ENCODE measurements at regions not wholly inside any gene's neighbourhood (a gene's known extent, or its start where the extent isn't known, plus 50 kb on each side); places are given as distances from the start of the nearest gene placed in this dataset.

GRCh38 chr10:6769704-6770417 lies 189.8 kb upstream of the PRKCQ start:
- no peaks in the 10 kb centered on the region for H3K4me1 ChIP-seq (ENCODE audit: insufficient read depth, low read length)
- no peak overlapping the region for H3K4me3 ChIP-seq (ENCODE audit: insufficient read depth, low read length)
- TF ChIP-seq CTCF (IDR thresholded peaks at IDR 0.05; ENCODE audit: extremely low read depth, low read depth, low read length) = no peak
- H3K27ac ChIP-seq (ENCODE audit: low read depth, low read length) = no peak overlapping the region
- no peaks in the 10 kb centered on the region for H3K36me3 ChIP-seq (ENCODE audit: insufficient read depth, low read length)
- peaks cover 3% of the 10 kb centered on the region for H3K9me3 ChIP-seq (ENCODE audit: low read depth, low read length)
- H2AFZ ChIP-seq (ENCODE audit: low read length) = no peak overlapping the region
- no peaks in the 10 kb centered on the region for H3K79me2 ChIP-seq (ENCODE audit: insufficient read depth, low read length)
- H3K4me2 ChIP-seq (ENCODE audit: insufficient read depth, low read length) = no peak overlapping the region
- H4K20me1 ChIP-seq (ENCODE audit: insufficient read depth, low read length) = no peaks in the 10 kb centered on the region
- no peak for DNase-seq (ENCODE audit: insufficient read length, low spot score, missing footprints)
- no peaks in the 10 kb centered on the region for H3K27me3 ChIP-seq (ENCODE audit: insufficient read depth, low read length)

GRCh38 chr10:6766131-6766801 lies 186.2 kb upstream of the PRKCQ start:
- Histone ChIP-seq H4K20me1 (ENCODE audit: insufficient read depth, low read length) (no peaks in the 10 kb centered on the region), H3K4me2 (ENCODE audit: insufficient read depth, low read length) (peak overlapping the region; percentile 64), H3K27me3 (ENCODE audit: insufficient read depth, low read length) (no peaks in the 10 kb centered on the region), H3K36me3 (ENCODE audit: insufficient read depth, low read length) (no peaks in the 10 kb centered on the region), H3K9me3 (ENCODE audit: low read depth, low read length) (peaks cover 3% of the 10 kb centered on the region), H3K4me3 (ENCODE audit: insufficient read depth, low read length) (peak overlapping the region; percentile 44), H3K27ac (ENCODE audit: low read depth, low read length) (no peak overlapping the region), H3K4me1 (ENCODE audit: insufficient read depth, low read length) (no peaks in the 10 kb centered on the region), H3K79me2 (ENCODE audit: insufficient read depth, low read length) (no peaks in the 10 kb centered on the region), H2AFZ (ENCODE audit: low read length) (peak overlapping the region; percentile 11)
- no peak for DNase-seq (ENCODE audit: insufficient read length, low spot score, missing footprints)
- TF ChIP-seq CTCF (IDR thresholded peaks at IDR 0.05; ENCODE audit: extremely low read depth, low read depth, low read length) = no peak

GRCh38 chr10:6763423-6763822 lies 183.3 kb upstream of the PRKCQ start:
- no peaks in the 10 kb centered on the region for H3K4me1 ChIP-seq (ENCODE audit: insufficient read depth, low read length)
- DNase-seq (ENCODE audit: insufficient read length, low spot score, missing footprints) = no peak
- H3K9me3 ChIP-seq (ENCODE audit: low read depth, low read length) = no peaks in the 10 kb centered on the region
- H2AFZ ChIP-seq (ENCODE audit: low read length) = peak overlapping the region; percentile 15
- H3K36me3 ChIP-seq (ENCODE audit: insufficient read depth, low read length) = no peaks in the 10 kb centered on the region
- H3K4me2 ChIP-seq (ENCODE audit: insufficient read depth, low read length) = no peak overlapping the region
- H3K27me3 ChIP-seq (ENCODE audit: insufficient read depth, low read length) = peaks cover 1% of the 10 kb centered on the region
- no peaks in the 10 kb centered on the region for H4K20me1 ChIP-seq (ENCODE audit: insufficient read depth, low read length)
- TF ChIP-seq CTCF (IDR thresholded peaks at IDR 0.05; ENCODE audit: extremely low read depth, low read depth, low read length) = no peak
- no peak overlapping the region for H3K27ac ChIP-seq (ENCODE audit: low read depth, low read length)
- no peak overlapping the region for H3K4me3 ChIP-seq (ENCODE audit: insufficient read depth, low read length)
- H3K79me2 ChIP-seq (ENCODE audit: insufficient read depth, low read length) = no peaks in the 10 kb centered on the region

GRCh38 chr10:6763001-6763400 lies 182.9 kb upstream of the PRKCQ start:
- Histone ChIP-seq H3K27ac (ENCODE audit: low read depth, low read length) (no peak overlapping the region), H4K20me1 (ENCODE audit: insufficient read depth, low read length) (no peaks in the 10 kb centered on the region)

More at GRCh38 chr10:6763001-6763400, 182.9 kb upstream of the PRKCQ start:
- Histone ChIP-seq H3K9me3 (ENCODE audit: low read depth, low read length) (no peaks in the 10 kb centered on the region), H3K4me3 (ENCODE audit: insufficient read depth, low read length) (no peak overlapping the region), H3K79me2 (ENCODE audit: insufficient read depth, low read length) (no peaks in the 10 kb centered on the region), H3K4me2 (ENCODE audit: insufficient read depth, low read length) (no peak overlapping the region), H3K4me1 (ENCODE audit: insufficient read depth, low read length) (no peaks in the 10 kb centered on the region), H3K36me3 (ENCODE audit: insufficient read depth, low read length) (no peaks in the 10 kb centered on the region), H2AFZ (ENCODE audit: low read length) (peak overlapping the region; percentile 15), H3K27me3 (ENCODE audit: insufficient read depth, low read length) (peaks cover 3% of the 10 kb centered on the region)
- no peak for TF ChIP-seq CTCF (IDR thresholded peaks at IDR 0.05; ENCODE audit: extremely low read depth, low read depth, low read length)
- DNase-seq (ENCODE audit: insufficient read length, low spot score, missing footprints) = no peak

All from osteoblast (primary cell).